GM21825 (cell line): ENCODE measurements at regions not wholly inside any gene's neighbourhood (a gene's known extent, or its start where the extent isn't known, plus 50 kb on each side); places are given as distances from the start of the nearest gene placed in this dataset.
"Not testable (repeated sequence)": the region's sequence is repeated elsewhere in the genome, so short reads cannot be mapped to it uniquely, and the experiment has no call there.

Experiments used
- ATAC-seq: cut with Tn5 transposase; IDR thresholded peaks from one replicate; pipeline ENCODE4 v1.9.1; 2021; ENCODE audit warnings: mild to moderate bottlenecking, moderate library complexity; ENCODE audit not compliant: unreplicated experiment

DNA sequence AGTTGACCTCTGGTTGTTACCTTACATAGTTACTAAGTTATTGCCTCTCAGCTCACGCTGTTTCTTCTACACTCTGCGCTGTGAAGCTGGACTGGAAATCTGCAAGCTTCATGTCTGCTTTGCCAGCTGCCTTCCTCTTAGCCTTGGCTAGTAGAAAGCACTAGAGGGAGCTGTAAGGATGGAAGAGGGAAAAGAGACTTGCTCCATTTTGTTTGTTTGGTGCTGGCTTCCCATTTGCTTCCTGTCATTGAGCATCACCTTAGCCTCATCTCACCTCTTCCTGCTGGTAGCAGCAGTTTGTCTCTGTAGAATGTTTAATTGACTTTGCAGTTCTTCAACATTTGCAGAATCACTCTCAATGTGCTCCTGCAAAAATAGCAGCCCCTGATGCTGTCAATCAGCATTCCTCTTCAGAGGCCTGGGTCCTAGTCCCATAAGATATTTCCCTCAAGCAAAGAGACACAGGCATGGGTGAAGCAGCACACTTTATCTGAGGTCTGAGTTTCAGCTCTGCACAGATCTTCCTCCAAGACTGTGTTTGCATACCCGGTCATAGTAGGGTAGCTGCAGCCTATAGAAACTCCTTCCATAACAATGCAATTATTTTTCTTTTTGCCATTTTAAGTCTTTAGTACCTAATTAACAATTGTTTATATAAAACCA is 302.2 kb upstream of the EPHA7 start:
- ATAC-seq, result no peak

DNA sequence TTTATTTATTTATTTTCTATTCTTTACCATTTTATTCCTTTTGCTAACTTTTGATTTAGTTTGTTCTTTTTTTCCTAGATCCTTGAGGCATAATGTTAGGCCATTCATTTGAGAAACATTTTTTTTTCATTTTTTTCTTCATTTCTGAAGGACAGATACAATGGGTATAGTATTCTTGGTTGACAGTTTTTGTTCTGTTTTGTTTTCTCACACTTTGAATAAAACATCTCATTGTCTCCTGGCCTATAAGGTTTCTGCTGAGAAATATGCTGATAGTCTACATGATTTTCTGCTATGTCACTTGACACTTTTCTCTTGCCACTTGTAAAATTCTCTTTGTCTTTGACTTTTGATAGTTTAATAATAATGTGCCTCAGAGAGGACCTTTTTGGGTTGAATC is 294.6 kb upstream of the EPHA7 start:
- ATAC-seq, result no peak

- ATAC-seq, result no peak
These were observed 284.1 kb upstream of the EPHA7 start for GRCh38 chr6:93703431-93703830.

GRCh38 chr6:93701526-93701925 is 282.2 kb upstream of the EPHA7 start:
- ATAC-seq, result no peak

DNA sequence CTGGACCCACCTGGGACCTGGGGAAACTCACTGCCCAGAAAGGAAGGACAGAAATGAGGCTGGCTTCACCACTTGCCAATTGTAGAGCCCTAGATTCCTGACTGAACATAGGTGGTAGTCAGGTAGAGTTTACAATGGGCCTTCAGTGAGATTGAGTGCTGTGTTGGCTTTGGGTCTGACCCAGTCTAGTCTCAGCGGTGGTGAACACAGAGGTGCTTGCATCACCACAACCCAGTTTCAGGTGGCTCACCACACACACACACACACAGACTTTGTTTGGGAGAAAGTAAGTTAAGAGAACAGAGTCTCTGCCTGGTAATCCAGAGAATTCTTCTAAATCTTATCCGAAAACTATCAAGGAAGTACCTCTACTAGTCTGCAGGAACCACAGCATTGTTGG is 266.1 kb upstream of the EPHA7 start:
- ATAC-seq, result no peak

DNA sequence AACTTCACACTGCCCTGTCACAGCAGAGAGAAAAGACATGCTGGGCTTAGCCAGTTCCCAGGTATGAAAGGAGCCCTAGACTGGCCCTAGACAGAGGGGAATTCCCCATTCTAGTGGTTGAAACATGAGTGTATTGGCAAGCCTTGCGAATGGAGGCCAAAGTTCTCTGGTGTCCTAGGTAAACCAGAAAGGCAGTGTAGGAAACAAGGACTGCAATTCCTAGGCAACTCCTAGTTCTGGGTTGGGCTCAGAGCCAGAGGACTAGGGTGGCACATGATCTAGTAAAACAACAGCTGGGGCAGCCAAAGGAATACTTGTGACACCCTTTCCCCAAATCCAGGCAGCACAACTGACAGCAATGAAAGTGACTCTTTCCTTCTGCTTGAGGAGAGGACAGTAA is 265.0 kb upstream of the EPHA7 start:
- ATAC-seq, result no peak

DNA sequence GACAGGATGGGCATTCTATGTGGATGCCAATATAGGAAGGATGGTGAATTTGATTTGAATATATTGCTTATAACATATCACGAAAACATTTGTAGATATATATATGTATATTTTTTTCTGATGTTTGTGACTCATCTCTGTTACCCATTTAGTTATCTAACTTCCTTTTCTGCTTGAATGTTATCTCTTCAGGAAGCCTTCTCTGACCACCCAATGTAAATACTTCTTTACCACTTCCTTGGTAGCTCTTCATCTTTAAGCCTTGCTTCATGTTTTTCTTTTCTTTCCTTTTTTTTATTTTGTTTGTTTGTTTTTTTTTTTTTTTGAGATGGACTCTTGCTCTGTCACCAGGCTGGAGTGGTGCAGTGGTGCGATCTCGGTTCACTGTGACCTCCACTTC is 260.5 kb upstream of the EPHA7 start:
- ATAC-seq, result no peak

DNA sequence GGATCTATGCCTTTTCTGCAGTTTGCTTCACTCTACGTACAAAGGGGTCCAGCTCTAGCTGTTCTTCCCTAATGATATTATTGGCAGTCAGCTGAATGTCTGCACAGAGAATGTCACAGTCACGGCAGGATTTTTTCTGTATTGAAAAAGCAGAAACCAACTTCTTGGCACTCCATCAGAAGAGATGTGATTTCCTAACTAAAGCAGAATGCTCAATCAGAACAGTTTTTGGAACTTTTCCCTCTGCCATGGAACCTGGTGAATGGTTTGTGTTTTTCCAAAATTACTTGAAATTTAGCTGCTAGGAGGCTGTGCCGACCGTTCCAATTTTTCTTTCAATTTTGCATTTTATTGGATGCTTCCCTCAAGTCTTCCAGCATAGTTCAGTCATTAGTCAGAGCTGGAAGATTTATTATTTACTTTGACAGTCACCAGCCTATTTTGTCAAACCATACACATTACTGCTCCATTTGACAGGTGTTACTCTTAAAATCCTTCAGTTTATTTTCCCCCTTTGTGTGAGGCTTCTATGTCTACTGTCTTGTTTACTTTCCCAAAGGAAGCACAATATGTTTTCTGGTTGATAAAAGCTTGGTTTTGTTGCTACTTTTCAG is 259.6 kb upstream of the EPHA7 start:
- ATAC-seq, result no peak

DNA sequence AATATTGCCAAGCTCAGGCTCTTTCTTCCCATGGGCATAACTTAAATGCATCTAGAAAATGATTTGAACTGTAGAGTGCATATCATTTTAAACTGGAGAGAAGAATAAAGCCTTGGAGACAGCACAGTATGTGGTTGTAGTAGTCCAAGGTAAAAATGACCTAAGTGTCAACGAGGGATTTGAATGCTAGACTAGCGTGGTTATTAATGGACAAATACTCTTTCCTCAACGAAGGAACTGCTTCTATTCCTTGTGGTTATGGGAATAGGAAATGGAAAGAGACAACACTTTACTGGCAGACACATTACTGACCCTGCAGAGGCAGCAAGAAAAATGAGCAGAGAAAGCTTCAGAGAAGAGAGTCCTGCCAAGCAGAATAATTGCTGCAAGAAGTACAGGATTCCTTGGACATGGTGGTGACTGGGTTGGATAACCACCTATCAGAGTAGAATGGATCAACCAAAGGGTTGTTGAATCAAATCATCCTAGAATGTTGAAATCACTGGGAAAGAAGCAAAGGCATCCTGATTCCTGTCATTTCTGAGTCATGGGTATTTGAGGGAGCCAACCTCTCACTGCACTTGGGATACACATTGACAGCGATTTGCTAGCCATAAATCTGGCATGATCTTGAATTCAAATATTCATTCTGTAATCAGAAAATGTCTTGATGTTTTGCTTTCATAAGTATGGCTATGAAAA is 258.1 kb upstream of the EPHA7 start:
- no peak for ATAC-seq

DNA sequence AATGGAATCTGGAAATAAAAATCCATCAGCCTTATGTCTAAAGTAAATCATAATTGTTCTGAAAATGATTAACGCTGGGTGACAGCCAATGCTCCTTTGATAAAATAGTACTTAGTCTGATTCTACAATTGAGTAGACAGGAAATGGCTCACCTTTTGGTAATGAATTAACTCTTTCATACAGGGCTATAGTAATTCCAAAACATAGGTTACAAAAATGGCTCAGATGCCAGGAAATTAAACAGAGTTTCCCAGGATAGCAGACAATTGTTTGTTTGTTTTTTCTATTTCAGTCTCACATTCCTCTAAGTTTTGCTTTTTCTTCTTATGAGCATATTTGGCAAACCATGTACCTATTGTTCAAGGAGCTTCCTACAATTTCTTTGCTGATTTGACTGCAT is 257.2 kb upstream of the EPHA7 start:
- ATAC-seq, result no peak

DNA sequence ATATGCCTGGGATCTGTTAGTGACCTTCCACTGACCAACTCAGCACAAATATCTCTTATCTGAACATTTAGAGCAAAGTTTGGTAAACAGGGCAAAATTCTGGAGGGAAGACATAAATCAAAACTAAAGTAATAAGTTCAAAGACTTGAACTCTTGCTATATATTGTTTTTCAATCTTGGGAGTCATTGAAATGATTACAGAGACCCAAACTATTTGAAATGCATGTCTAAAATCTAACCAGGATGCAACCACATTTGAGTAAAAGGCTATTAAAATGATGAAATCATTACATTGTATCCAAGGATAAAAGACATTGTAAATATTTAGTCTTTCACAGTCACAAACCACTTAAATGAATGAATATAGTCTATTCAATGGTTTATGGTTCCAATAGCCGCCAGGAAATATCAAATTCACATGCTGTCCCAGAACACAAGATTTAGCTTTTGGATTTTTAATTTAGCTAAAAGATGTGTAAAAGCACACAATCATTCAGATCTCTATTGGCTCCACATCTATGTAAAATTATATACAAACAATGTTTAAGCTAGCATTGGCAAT is 256.6 kb upstream of the EPHA7 start:
- ATAC-seq, result no peak

GRCh38 chr6:93663111-93663510 is 243.8 kb upstream of the EPHA7 start:
- ATAC-seq, result no peak

DNA sequence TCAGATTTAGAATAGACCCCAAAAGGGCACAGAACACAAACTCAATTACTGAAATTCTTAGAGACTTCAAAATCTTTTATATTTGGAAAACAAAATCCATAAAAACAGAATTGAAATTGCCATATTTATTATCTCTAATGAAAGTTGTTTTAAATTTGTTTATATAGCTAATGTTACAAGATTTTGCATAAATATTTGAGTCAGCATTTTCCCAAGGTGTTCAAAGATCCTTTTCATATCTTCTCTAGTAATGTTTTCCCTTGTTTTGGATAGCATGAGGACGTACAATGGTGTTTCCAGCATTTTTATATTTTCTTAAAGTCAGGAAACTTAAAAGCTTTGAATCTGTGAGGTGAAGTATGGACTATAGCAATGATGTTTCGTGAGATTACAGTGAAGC is 235.2 kb upstream of the EPHA7 start:
- no peak for ATAC-seq

DNA sequence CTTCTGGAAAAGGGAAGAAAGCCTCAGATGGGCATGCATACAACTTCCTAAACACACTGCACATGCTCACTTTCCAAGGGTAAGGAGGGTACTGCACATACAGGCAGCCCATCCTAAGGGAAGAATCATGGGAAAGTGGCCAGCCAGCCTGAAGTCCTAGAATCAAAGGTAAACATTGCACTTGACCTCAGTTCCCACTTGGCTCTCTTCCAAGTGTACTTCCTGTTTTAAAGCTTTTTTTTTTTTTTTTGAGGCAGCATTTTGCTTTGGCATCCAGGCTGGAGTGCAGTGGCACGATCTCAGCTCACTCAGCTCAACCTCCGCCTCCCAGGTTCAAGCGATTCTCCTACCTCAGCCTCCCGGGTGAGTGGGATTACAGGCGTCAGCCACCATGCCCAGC is 225.3 kb upstream of the EPHA7 start:
- no peak for ATAC-seq

DNA sequence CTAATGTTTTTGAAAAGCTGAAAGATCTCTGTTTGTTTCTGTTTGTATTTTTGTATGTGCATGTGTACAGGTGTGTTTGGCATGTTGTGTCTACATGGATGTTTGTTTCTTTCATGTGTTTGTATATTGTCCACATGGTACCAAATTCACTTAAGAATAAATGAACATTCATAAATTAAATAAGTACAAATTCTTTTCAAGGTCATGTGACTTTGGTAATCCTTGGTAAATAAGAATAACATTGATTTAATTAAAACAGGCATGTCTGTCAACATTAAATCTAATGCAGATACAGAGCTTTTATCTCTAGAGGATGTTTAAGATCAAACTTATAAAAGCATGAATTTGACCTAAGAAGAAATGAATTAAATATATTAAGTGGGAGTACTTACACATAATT is 219.8 kb upstream of the EPHA7 start:
- ATAC-seq, result no peak

DNA sequence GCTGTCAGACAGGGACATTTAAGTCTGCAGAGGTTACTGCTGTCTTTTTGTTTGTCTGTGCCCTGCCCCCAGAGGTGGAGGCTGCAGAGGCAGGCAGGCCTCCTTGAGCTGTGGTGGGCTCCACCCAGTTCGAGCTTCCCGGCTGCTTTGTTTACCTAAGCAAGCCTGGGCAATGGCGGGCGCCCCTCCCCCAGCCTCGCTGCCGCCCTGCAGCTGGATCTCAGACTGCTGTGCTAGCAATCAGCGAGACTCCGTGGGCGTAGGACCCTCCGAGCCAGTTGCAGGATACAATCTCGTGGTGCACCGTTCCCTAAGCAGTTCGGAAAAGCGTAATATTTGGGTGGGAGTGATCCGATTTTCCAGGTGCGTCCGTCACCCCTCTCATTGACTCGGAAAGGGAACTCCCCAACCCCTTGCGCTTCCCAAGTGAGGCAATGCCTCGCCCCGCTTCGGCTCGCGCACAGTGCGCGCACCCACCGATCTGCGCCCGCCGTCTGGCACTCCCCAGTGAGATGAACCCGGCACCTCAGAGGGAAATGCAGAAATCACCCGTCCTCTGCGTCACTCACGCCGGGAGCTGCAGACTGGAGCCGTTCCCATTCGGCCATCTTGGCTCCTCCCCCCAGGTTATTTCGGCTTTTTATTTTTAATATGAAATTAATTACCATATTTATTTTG is 217.8 kb upstream of the EPHA7 start:
- ATAC-seq, result not testable (repeated sequence)

DNA sequence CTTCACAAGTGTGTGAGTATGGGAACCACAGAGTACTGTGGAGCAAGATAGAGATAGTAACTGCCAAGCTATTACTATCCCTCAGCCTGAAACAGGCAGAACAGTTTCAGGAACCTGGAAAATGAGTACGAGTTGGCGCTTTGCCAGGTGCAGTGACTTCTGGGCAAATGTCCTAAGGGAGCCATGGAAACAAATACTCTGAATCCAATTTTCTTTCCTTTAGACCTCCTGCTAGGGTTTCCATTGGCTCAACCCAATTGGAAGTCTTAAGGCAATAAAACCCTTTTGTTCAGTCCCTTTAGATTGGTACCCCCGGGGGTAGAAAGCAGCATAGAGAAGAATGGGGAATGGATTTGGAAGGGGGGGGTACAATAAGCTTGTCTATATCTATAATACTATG is 205.0 kb upstream of the EPHA7 start:
- no peak for ATAC-seq

- no peak for ATAC-seq
These were observed 202.1 kb upstream of the EPHA7 start for GRCh38 chr6:93621442-93621841.

DNA sequence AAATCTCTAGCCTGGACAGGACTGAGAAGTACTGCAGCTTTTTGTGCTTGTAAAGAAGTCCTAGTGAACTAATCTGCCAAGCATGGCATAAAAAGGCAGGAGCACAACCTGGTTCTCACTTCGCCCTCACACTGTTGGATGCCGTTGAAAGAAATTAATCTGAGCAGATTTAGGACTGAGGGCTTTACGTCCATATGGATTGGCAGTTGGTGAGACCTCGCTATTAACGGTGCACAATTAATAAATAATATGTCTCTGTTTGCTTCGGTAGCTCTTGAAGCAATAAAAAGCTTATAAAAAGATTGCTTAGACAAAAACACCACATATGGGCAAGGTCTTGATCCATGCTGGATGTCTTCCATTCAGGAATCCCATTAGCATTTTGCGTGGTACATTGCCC is 185.6 kb upstream of the EPHA7 start:
- ATAC-seq, result no peak

GRCh38 chr6:93592417-93592816 is 173.1 kb upstream of the EPHA7 start:
- no peak for ATAC-seq

DNA sequence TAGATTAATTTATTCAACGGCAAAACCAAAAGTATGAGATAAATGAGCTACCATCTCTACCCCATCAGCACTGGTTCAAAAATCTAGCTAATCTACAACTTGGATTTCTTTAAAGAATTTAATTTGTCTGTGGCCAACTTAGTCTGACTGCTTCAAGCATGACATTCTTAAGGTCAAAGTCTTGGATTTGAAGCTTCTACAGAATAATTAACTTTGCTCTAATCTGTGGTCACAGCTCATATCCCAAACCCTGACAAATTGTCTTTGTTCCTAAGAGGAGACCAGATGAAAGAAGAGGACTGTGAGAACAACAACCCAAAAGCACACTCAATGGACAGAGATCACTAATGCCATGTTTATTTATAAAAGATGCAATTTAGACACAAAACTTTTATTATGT is 166.9 kb upstream of the EPHA7 start:
- no peak for ATAC-seq

DNA sequence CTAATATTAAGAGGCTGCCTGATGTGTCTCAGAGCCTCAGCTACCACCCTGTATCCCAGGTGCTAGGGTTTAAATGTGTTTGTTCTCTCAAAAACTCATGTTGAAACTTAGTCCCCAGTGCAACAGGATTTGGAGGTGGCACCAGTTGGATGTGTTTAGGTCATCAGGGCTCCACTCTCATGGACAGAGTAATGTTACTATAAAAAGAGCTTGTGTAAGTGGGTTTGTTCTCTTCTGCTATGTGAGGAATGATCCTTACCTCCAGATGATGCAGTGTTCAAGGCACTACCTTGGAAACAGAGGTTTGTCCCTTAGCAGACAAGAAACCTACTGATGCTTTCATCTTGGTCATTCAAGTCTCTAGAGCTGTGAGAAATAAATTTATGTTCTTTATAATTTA is 164.9 kb upstream of the EPHA7 start:
- no peak for ATAC-seq
